Body of pancreas (tissue), 4 donors: ENCODE measurements at regions not wholly inside any gene's neighbourhood (a gene's known extent, or its start where the extent isn't known, plus 50 kb on each side); places are given as distances from the start of the nearest gene placed in this dataset.

Source experiments
- CTCF ChIP-seq, 7 experiments: fragments of 450-650 bp in 4 of 7; fragments of 200-600 bp in 3 of 7; sonication (generic) in 3 of 7; IDR thresholded peaks; one replicate each; pipeline ENCODE4 v1.5.1; 2016 to 2019; ENCODE audit warnings: antibody characterized with exemption in 7 of 7
- POLR2A ChIP-seq, 3 donors: fragments of 450-650 bp; IDR thresholded peaks; one replicate each; pipeline ENCODE4 v1.6.1; 2016; ENCODE audit warnings: antibody characterized with exemption in 3 of 3, mild to moderate bottlenecking in 2 of 3

GRCh38 chr7:153170287-153170686, 410.7 kb downstream of the ACTR3B start:
- TF ChIP-seq POLR2A (IDR thresholded peaks at IDR 0.05) (no peak), CTCF (IDR thresholded peaks at IDR 0.05) (no peak)
